Fibroblast of villous mesenchyme (primary cell): ENCODE measurements at regions not wholly inside any gene's neighbourhood (a gene's known extent, or its start where the extent isn't known, plus 50 kb on each side); places are given as distances from the start of the nearest gene placed in this dataset.
"Not testable (repeated sequence)": the region's sequence is repeated elsewhere in the genome, so short reads cannot be mapped to it uniquely, and the experiment has no call there.

ENCODE experiments used
- DNase-seq: peaks from one replicate; pipeline ENCODE4 v3.0.0-alpha.2; 2010; ENCODE audit warnings: low read depth
- H3K4me3 ChIP-seq: 2 replicates; pipeline ENCODE4 v1.5.1; 2011; ENCODE audit warnings: low read depth, mild to moderate bottlenecking, low read length
- CTCF ChIP-seq: IDR thresholded peaks from 2 replicates; pipeline ENCODE4 v1.5.1; 2012; ENCODE audit warnings: low read depth, mild to moderate bottlenecking, low read length; ENCODE audit not compliant: insufficient read depth

- no peak overlapping the region for H3K4me3 ChIP-seq
- no peak for TF ChIP-seq CTCF
- DNase-seq: no peak
Measured at GRCh38 chr6:110545081-110545872, 68.9 kb upstream of the SLC22A16 start.

GRCh38 chr6:110544472-110544871 lies 68.1 kb upstream of the SLC22A16 start:
- H3K4me3 ChIP-seq: no peak overlapping the region
- peak; percentile 15 for DNase-seq
- TF ChIP-seq CTCF: no peak

GRCh38 chr6:110543106-110543505 lies 66.7 kb upstream of the SLC22A16 start:
- DNase-seq: no peak
- H3K4me3 ChIP-seq: no peak overlapping the region
- no peak for TF ChIP-seq CTCF

GRCh38 chr6:110542311-110543024 lies 66.1 kb upstream of the SLC22A16 start:
- H3K4me3 ChIP-seq: no peak overlapping the region
- DNase-seq: no peak
- no peak for TF ChIP-seq CTCF

GRCh38 chr6:110541701-110542309 lies 65.4 kb upstream of the SLC22A16 start:
- TF ChIP-seq CTCF: no peak
- no peak overlapping the region for H3K4me3 ChIP-seq
- DNase-seq: peak; percentile 18

GRCh38 chr6:110539277-110540019 lies 63.0 kb upstream of the SLC22A16 start:
- DNase-seq: not testable (repeated sequence)

More at GRCh38 chr6:110539277-110540019, 63.0 kb upstream of the SLC22A16 start:
- H3K4me3 ChIP-seq: not testable (repeated sequence)
